ENCODE measurements at regions not wholly inside any gene's neighbourhood (a gene's known extent, or its start where the extent isn't known, plus 50 kb on each side); places are given as distances from the start of the nearest gene placed in this dataset.

DNA sequence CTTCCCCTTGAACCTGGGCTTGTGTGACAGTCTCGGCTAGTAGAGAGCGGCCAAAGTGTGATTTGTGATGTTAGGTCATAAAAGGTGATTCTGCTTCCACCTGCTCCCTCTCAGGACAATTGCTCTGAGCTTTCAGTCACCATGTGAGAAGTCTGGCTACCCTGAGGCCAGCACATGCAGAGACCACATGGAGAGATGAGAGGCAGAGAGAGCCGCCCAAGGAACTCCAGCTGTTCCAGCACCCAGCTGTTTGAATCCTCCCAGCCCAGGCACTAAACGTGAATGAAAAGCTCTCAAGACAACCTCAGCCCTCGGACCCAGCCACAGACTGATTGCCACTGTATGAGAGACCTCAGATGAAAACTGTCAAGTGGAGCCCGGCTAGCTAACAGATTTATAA lies 143.4 kb upstream of the EEF1E1 start:
- Histone ChIP-seq H3K9me3 (no peaks in the 10 kb centered on the region), H3K4me3 (no peak overlapping the region), H3K4me1 (no peaks in the 10 kb centered on the region), H3K27ac (no peak overlapping the region), H3K27me3 (no peaks in the 10 kb centered on the region), H3K36me3 (no peaks in the 10 kb centered on the region)
- DNase-seq (ENCODE audit: low spot score in 2 of 2): no peak
- 29 to 45% methylated on average over 6 of the region's 6 CpGs for WGBS, 2 donors
- TF ChIP-seq, protein P1, sequence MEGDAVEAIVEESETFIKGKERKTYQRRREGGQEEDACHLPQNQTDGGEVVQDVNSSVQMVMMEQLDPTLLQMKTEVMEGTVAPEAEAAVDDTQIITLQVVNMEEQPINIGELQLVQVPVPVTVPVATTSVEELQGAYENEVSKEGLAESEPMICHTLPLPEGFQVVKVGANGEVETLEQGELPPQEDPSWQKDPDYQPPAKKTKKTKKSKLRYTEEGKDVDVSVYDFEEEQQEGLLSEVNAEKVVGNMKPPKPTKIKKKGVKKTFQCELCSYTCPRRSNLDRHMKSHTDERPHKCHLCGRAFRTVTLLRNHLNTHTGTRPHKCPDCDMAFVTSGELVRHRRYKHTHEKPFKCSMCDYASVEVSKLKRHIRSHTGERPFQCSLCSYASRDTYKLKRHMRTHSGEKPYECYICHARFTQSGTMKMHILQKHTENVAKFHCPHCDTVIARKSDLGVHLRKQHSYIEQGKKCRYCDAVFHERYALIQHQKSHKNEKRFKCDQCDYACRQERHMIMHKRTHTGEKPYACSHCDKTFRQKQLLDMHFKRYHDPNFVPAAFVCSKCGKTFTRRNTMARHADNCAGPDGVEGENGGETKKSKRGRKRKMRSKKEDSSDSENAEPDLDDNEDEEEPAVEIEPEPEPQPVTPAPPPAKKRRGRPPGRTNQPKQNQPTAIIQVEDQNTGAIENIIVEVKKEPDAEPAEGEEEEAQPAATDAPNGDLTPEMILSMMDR (IDR thresholded peaks at IDR 0.05): no peak
- no peak for TF ChIP-seq POLR2A (IDR thresholded peaks at IDR 0.05)
- no peak for TF ChIP-seq EP300 (IDR thresholded peaks at IDR 0.05)

GRCh38 chr6:8243475-8243874 lies 141.1 kb upstream of the EEF1E1 start:
- WGBS, 2 donors: 54 to 57% methylated on average over 3 of the region's 3 CpGs
- H3K4me1 ChIP-seq: no peaks in the 10 kb centered on the region
- no peaks in the 10 kb centered on the region for H3K36me3 ChIP-seq
- no peaks in the 10 kb centered on the region for H3K9me3 ChIP-seq
- no peak for TF ChIP-seq POLR2A (IDR thresholded peaks at IDR 0.05)
- TF ChIP-seq, protein P1 (IDR thresholded peaks at IDR 0.05): no peak
- TF ChIP-seq EP300 (IDR thresholded peaks at IDR 0.05): no peak
- peaks cover 0 to 3% of the 10 kb centered on the region in 2 donors for H3K27me3 ChIP-seq
- no peak overlapping the region for H3K4me3 ChIP-seq
- no peak for DNase-seq (ENCODE audit: low spot score in 2 of 2)
- no peak overlapping the region for H3K27ac ChIP-seq

DNA sequence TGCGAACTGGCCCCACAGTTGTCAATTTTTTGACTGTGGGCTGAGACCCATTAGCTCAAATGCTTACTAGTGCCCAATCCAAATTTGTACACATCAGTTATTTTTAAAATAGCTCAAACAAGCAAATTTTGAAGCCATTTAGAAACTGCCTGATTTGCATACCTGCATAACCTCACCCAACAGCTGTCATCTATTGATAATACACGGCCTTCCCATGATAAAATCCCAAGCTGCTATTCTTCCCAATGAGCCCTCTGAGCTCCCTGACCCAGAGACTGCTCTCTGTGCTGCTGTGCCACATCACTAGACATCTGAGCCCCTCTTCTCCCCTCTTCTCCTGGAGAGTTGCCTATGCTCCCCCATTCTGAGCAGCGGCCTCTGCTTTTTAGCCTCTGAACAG lies 140.5 kb upstream of the EEF1E1 start:
- TF ChIP-seq, protein P1 (IDR thresholded peaks at IDR 0.05): no peak
- TF ChIP-seq POLR2A (IDR thresholded peaks at IDR 0.05) (no peak), EP300 (IDR thresholded peaks at IDR 0.05) (no peak)
- Histone ChIP-seq H3K4me3 (no peak overlapping the region), H3K27me3 (peaks cover 0 to 8% of the 10 kb centered on the region in 2 donors), H3K27ac (no peak overlapping the region), H3K4me1 (no peaks in the 10 kb centered on the region), H3K36me3 (no peaks in the 10 kb centered on the region), H3K9me3 (no peaks in the 10 kb centered on the region)
- no peak for DNase-seq (ENCODE audit: low spot score in 2 of 2)
- WGBS, 2 donors: 71 to 75% methylated on average over 3 of the region's 3 CpGs

DNA sequence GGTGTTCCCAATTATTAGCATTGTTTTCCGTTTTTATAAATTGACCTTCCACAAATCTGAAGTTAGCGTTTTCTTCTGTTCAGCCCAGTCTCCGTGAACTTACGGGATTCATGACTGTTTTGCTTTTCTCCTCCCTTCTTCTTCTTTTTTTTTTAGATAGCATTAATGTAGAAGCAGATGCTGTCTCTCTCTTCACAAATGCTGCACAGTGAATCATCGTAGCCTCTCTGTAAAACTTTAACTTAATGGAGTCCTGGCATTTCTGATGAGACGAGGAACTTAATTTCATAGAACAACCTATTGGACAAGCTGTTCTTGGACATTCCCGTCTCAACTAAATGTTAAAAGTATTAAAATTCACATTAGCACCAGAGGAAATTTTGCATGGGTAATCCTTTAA lies 138.0 kb upstream of the EEF1E1 start:
- H3K27me3 ChIP-seq: peaks cover 0 to 8% of the 10 kb centered on the region in 2 donors
- no peak for TF ChIP-seq POLR2A (IDR thresholded peaks at IDR 0.05)
- TF ChIP-seq, protein P1 (IDR thresholded peaks at IDR 0.05): no peak
- no peak for TF ChIP-seq EP300 (IDR thresholded peaks at IDR 0.05)
- no peaks in the 10 kb centered on the region for H3K4me1 ChIP-seq
- WGBS, 2 donors: 61 to 65% methylated on average over 7 of the region's 7 CpGs
- H3K27ac ChIP-seq: no peak overlapping the region
- no peak overlapping the region for H3K4me3 ChIP-seq
- no peaks in the 10 kb centered on the region for H3K36me3 ChIP-seq
- DNase-seq (ENCODE audit: low spot score in 2 of 2): no peak
- no peaks in the 10 kb centered on the region for H3K9me3 ChIP-seq

DNA sequence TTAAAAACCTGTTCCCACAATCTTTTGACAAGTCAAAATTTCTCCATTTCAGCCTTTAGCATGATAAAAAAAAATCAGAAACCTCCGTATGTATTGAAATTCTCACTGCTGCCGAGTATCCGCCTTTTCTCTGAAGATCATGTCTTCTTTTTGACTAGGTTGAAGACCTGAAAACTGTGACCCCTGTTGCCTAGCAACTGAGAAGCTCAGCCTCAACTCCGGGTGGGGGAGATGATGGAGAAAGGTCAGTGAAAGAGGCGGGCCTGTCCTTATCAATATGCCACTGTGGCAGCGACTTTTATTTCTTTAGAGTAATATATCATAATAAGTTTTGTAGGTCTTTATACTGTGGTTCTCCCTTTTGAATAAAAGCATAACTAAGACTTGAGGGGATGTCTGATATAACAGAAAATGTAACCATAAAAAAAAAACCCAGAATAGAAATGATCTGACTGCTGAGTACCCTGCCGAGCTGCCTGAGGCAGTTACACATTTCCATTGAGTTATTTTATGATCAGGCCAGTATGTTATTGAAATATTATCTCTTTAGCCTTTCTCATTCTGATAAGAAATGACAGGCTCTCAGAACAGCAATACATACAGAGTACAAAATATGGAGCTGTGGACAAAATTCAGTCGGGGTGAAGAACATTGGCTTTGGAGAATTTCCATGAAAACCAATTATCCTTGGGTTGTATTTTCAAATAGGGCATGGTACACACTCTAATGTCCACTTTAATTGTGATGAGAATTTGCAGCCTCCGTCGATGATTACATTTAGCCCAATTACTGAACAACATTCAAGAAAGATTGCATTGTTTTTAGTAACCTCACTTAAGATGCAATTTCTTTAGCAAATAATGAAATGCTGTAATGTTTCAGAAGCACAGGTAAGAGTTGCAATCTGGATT lies 136.7 kb upstream of the EEF1E1 start:
- 32 to 41% methylated on average over 10 of the region's 10 CpGs for WGBS, 2 donors
- no peak for DNase-seq (ENCODE audit: low spot score in 2 of 2)
- Histone ChIP-seq H3K4me1 (no peaks in the 10 kb centered on the region), H3K27ac (no peak overlapping the region), H3K9me3 (no peaks in the 10 kb centered on the region), H3K36me3 (no peaks in the 10 kb centered on the region), H3K4me3 (no peak overlapping the region), H3K27me3 (peaks cover 0 to 8% of the 10 kb centered on the region in 2 donors)
- TF ChIP-seq, protein P1 (IDR thresholded peaks at IDR 0.05): no peak
- TF ChIP-seq EP300 (IDR thresholded peaks at IDR 0.05) (no peak), POLR2A (IDR thresholded peaks at IDR 0.05) (no peak)
